HFF-Myc (cell line): ENCODE measurements at regions not wholly inside any gene's neighbourhood (a gene's known extent, or its start where the extent isn't known, plus 50 kb on each side); places are given as distances from the start of the nearest gene placed in this dataset.

ENCODE experiments used
- DNase-seq: peaks from one replicate; pipeline ENCODE4 v3.0.0-alpha.2; 2011; ENCODE audit warnings: low read depth; ENCODE audit errors: extremely low read depth
- H3K4me3 ChIP-seq: replicated peaks from 2 replicates; pipeline ENCODE4 v1.5.1; 2011; ENCODE audit warnings: low read depth, mild to moderate bottlenecking, control low read depth, low read length
- TF ChIP-seq, protein P1 (sequence below): IDR thresholded peaks from 2 replicates; pipeline ENCODE4 v1.5.1; 2012; ENCODE audit warnings: mild to moderate bottlenecking, low read depth, low read length, control low read depth; ENCODE audit errors: missing control alignments

DNA sequence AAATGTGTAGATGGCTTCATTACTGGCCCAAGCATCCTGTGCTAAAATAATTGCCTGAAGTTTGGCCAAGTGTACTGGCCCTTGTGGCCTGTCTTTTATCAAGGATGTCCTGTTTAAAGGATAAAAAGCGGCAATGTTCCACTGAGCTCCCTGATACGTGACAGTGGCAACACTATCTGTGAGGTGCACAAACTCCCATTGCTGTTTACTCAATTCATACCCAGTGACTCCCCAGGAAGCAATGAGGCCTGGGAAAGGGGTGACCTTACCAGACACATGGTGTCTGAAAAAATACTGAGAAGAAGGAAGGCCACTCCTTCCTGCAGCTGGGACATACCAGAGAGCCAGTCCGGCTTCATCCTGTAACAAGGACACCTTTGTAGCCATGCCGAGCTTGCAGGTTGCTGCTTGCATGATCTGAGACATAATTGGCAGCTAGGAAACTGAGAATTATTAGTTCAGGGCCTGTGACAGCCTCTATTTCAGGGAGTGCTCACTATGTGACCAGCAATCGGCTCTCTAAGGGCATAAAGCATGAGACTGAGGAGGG is 198.5 kb upstream of the LRATD1 start:
- TF ChIP-seq, protein P1, sequence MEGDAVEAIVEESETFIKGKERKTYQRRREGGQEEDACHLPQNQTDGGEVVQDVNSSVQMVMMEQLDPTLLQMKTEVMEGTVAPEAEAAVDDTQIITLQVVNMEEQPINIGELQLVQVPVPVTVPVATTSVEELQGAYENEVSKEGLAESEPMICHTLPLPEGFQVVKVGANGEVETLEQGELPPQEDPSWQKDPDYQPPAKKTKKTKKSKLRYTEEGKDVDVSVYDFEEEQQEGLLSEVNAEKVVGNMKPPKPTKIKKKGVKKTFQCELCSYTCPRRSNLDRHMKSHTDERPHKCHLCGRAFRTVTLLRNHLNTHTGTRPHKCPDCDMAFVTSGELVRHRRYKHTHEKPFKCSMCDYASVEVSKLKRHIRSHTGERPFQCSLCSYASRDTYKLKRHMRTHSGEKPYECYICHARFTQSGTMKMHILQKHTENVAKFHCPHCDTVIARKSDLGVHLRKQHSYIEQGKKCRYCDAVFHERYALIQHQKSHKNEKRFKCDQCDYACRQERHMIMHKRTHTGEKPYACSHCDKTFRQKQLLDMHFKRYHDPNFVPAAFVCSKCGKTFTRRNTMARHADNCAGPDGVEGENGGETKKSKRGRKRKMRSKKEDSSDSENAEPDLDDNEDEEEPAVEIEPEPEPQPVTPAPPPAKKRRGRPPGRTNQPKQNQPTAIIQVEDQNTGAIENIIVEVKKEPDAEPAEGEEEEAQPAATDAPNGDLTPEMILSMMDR: no peak
- H3K4me3 ChIP-seq: no peak overlapping the region
- no peak for DNase-seq

DNA sequence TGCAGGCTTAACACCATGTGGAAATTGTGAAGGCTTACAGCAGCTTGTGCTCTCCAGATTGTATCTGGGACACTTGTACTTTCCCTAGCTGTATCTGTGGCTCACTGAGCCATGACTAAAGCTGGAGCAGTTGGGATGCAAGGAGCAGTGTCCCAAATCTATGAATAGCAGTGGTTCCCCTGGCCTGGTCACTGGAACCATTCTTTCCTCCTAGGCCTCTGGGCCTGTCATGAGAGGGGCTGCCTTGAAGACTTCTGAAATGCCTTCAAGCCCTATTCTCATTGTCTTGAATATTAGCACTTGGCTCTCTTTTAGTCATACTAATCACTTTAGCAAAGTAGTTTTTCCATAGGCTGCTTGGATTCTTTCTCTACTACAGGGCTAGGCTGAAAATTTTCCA is 186.8 kb upstream of the LRATD1 start:
- TF ChIP-seq, protein P1: no peak
- DNase-seq: no peak
- H3K4me3 ChIP-seq: no peak overlapping the region

DNA sequence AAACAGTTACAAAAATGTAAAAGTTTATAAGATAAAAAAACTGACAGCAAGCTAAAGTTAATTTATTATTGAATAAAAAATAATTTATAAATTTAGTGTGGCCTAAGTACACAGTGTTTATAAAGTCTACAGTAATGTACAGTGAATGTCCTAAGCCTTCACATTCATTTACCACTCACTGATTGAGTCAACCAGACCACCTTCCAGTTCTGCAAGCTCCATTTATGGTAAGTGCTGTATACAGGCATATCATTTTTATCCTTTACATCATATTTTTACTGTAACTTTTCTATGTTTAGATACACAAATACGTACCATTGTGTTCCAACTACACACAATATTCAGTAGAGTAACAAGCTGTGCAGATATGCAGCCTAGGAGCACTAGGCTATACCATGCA is 184.2 kb upstream of the LRATD1 start:
- H3K4me3 ChIP-seq: no peak overlapping the region
- DNase-seq: no peak
- TF ChIP-seq, protein P1: no peak

GRCh38 chr2:14451312-14451711 is 181.2 kb upstream of the LRATD1 start:
- H3K4me3 ChIP-seq: no peak overlapping the region
- TF ChIP-seq, protein P1: no peak
- no peak for DNase-seq

- TF ChIP-seq, protein P1: no peak
- H3K4me3 ChIP-seq: no peak overlapping the region
- DNase-seq: no peak
Observed at GRCh38 chr2:14454202-14454601, 178.3 kb upstream of the LRATD1 start.

- no peak overlapping the region for H3K4me3 ChIP-seq
- TF ChIP-seq, protein P1: no peak
- DNase-seq: no peak
Observed at GRCh38 chr2:14459786-14460325, 172.7 kb upstream of the LRATD1 start.

GRCh38 chr2:14475994-14476393 is 156.5 kb upstream of the LRATD1 start:
- no peak overlapping the region for H3K4me3 ChIP-seq
- TF ChIP-seq, protein P1: no peak
- DNase-seq: no peak
